ENCODE measurements at regions not wholly inside any gene's neighbourhood (a gene's known extent, or its start where the extent isn't known, plus 50 kb on each side); places are given as distances from the start of the nearest gene placed in this dataset.

DNA sequence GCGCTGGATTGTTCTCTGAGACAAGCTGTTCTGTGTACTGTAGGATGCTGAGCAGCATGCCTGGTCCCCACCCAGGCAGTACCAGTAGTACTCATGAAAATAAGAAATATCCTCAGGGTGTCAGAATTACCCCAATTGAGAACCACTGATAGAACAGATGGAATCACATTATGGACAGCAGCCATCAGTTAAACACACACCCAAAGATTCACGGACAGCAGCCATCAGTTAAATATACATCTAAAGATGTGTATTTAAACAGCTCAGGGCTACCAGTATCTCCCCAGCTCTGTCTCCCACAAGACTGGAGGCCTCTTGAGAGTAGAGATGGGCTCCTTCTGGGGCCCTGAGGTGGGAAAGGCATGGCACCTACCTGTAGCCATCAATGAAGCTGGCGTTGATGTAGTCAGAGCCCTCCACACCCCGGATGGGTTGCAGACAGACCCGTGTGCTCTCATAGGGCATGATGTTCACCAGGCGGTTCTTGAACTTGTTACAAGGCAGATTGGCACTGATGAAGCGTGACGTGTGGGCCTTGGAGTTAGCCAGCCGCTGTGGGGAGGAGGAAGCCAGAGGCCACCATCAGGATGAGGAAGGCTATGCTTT lies 129.3 kb downstream of the PTPRS start:
- TF ChIP-seq EZH2 (IDR thresholded peaks at IDR 0.05; ENCODE audit: low read depth) = no peak
- TF ChIP-seq, protein P1, sequence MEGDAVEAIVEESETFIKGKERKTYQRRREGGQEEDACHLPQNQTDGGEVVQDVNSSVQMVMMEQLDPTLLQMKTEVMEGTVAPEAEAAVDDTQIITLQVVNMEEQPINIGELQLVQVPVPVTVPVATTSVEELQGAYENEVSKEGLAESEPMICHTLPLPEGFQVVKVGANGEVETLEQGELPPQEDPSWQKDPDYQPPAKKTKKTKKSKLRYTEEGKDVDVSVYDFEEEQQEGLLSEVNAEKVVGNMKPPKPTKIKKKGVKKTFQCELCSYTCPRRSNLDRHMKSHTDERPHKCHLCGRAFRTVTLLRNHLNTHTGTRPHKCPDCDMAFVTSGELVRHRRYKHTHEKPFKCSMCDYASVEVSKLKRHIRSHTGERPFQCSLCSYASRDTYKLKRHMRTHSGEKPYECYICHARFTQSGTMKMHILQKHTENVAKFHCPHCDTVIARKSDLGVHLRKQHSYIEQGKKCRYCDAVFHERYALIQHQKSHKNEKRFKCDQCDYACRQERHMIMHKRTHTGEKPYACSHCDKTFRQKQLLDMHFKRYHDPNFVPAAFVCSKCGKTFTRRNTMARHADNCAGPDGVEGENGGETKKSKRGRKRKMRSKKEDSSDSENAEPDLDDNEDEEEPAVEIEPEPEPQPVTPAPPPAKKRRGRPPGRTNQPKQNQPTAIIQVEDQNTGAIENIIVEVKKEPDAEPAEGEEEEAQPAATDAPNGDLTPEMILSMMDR (conservative IDR thresholded peaks at IDR 0.05) = no peak
- ChIA-PET POLR2A (ENCODE audit: unreplicated experiment) (no interaction called here), CTCF (no interaction called here)
- no peak overlapping the region for H3K27ac ChIP-seq
- H3K4me1 ChIP-seq (replicated peaks; ENCODE audit: insufficient read depth) = no peaks in the 10 kb centered on the region
- H3K27me3 ChIP-seq (ENCODE audit: insufficient read depth, low read depth) = no peaks in the 10 kb centered on the region
- no peaks in the 10 kb centered on the region for H4K20me1 ChIP-seq (ENCODE audit: insufficient read depth)
- no peaks in the 10 kb centered on the region for H3F3A ChIP-seq (ENCODE audit: insufficient read depth, low read depth)
- H3K4me3 ChIP-seq = no peak overlapping the region
- no peaks in the 10 kb centered on the region for H3K9me3 ChIP-seq (ENCODE audit: insufficient read depth, low read depth)
- H3K4me2 ChIP-seq = no peak overlapping the region
- DNase-seq = no peak
- BruUV-seq (replicated peaks) = no TSS peak
- H3K36me3 ChIP-seq (ENCODE audit: low read depth) = no peaks in the 10 kb centered on the region
- intact Hi-C loops (cut with micrococcal nuclease; ENCODE audit: unreplicated experiment) = no loop called here
- no peaks in the 10 kb centered on the region for H3K9me2 ChIP-seq (ENCODE audit: insufficient read depth)
- H2AFZ ChIP-seq = no peak overlapping the region
- no peaks in the 10 kb centered on the region for H3K79me2 ChIP-seq (ENCODE audit: low read depth)

DNA sequence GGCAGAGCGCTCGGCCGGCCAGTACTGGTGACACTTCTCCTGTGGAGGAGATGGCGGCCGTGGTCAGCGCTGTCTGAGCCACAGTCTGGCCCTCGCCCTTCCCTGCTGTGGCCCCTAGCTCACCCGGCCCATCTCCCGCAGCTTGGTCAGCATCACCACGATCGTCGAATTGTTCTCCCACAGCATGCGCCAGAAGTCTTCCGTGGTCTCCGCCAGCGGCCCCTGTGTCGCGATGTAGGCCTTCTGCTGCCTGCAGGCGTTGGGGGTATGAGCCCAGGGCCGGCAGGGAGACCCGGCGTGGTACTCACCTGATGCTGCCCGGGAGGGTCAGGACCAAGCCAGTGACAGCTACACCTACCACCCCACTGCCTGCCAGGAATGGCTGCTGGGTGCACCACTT lies 130.1 kb downstream of the PTPRS start:
- Histone ChIP-seq H3K4me1 (replicated peaks; ENCODE audit: insufficient read depth) (no peaks in the 10 kb centered on the region), H3K27ac (no peak overlapping the region), H3K27me3 (ENCODE audit: insufficient read depth, low read depth) (no peaks in the 10 kb centered on the region), H4K20me1 (ENCODE audit: insufficient read depth) (no peaks in the 10 kb centered on the region), H3K36me3 (ENCODE audit: low read depth) (no peaks in the 10 kb centered on the region), H3K4me3 (no peak overlapping the region), H3K9me2 (ENCODE audit: insufficient read depth) (no peaks in the 10 kb centered on the region), H3K4me2 (no peak overlapping the region), H2AFZ (no peak overlapping the region), H3K79me2 (ENCODE audit: low read depth) (no peaks in the 10 kb centered on the region), H3K9me3 (ENCODE audit: insufficient read depth, low read depth) (no peaks in the 10 kb centered on the region), H3F3A (ENCODE audit: insufficient read depth, low read depth) (no peaks in the 10 kb centered on the region)
- no TSS peak for BruUV-seq (replicated peaks)
- ChIA-PET POLR2A (ENCODE audit: unreplicated experiment) (no interaction called here), CTCF (no interaction called here)
- no peak for DNase-seq
- TF ChIP-seq EZH2 (IDR thresholded peaks at IDR 0.05; ENCODE audit: low read depth) = no peak
- TF ChIP-seq, protein P1 (conservative IDR thresholded peaks at IDR 0.05) = no peak
- intact Hi-C loops (cut with micrococcal nuclease; ENCODE audit: unreplicated experiment) = no loop called here

DNA sequence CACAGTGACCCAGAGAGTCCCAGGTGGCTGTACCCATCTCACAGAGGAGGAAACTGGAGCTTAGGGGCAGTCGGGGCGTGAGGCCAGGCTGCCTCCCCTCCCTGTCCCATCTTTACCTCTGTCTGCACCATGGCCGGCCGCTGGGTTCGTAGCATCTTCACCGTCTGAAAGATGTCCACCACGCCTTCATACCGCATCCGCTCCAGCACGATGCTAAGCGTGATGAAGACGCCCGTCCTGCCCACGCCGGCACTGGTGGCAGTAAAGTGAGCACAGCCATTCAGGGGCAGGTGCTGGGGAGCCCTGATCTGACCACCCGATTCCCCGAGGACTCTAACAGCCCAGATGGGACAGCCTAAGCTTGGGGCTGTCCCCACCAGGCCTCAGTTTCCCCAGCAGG lies 132.8 kb downstream of the PTPRS start:
- no peaks in the 10 kb centered on the region for H3K9me3 ChIP-seq (ENCODE audit: insufficient read depth, low read depth)
- BruUV-seq (replicated peaks) = no TSS peak
- H3K4me1 ChIP-seq (replicated peaks; ENCODE audit: insufficient read depth) = no peaks in the 10 kb centered on the region
- H2AFZ ChIP-seq = no peak overlapping the region
- H3K79me2 ChIP-seq (ENCODE audit: low read depth) = no peaks in the 10 kb centered on the region
- no peak overlapping the region for H3K27ac ChIP-seq
- intact Hi-C loops (cut with micrococcal nuclease; ENCODE audit: unreplicated experiment) = no loop called here
- no peaks in the 10 kb centered on the region for H4K20me1 ChIP-seq (ENCODE audit: insufficient read depth)
- no peak for DNase-seq
- no peaks in the 10 kb centered on the region for H3K9me2 ChIP-seq (ENCODE audit: insufficient read depth)
- no peaks in the 10 kb centered on the region for H3K27me3 ChIP-seq (ENCODE audit: insufficient read depth, low read depth)
- no peaks in the 10 kb centered on the region for H3F3A ChIP-seq (ENCODE audit: insufficient read depth, low read depth)
- ChIA-PET CTCF (no interaction called here), POLR2A (ENCODE audit: unreplicated experiment) (no interaction called here)
- H3K4me3 ChIP-seq = no peak overlapping the region
- H3K4me2 ChIP-seq = no peak overlapping the region
- H3K36me3 ChIP-seq (ENCODE audit: low read depth) = no peaks in the 10 kb centered on the region
- TF ChIP-seq EZH2 (IDR thresholded peaks at IDR 0.05; ENCODE audit: low read depth) = no peak
- TF ChIP-seq, protein P1 (conservative IDR thresholded peaks at IDR 0.05) = no peak

All from PC-9 (cell line).